Activated T-cell treated with anti-CD3 and anti-CD28 coated beads for 48 hours (primary cell): ENCODE measurements at regions not wholly inside any gene's neighbourhood (a gene's known extent, or its start where the extent isn't known, plus 50 kb on each side); places are given as distances from the start of the nearest gene placed in this dataset.

Experiments
- DNase-seq: peaks from one replicate; pipeline ENCODE4 v3.0.0-alpha.2; 2020; ENCODE audit warnings: low read depth

DNA sequence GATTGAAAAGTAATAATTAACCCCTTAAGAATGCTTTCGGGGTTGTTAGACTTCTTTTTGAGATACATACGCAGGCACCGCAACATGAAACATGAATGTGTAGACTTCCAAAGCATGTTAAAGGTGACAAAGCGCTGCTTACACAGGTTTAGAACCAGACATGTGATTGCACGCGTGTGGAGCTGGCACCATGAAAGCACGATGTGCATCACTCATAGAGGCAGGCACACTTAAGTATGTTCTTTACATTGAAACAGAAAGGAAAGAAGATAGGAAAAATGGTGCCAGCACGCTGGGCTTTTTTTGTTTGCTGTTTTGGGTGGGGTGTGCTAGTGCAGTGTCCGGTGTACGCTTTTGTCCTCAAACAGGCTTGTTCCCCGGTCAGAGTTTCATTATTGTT is 83.6 kb upstream of the PPARA start:
- DNase-seq: no peak

- DNase-seq: no peak
These were observed 82.9 kb upstream of the PPARA start for GRCh38 chr22:46067159-46068111.

DNA sequence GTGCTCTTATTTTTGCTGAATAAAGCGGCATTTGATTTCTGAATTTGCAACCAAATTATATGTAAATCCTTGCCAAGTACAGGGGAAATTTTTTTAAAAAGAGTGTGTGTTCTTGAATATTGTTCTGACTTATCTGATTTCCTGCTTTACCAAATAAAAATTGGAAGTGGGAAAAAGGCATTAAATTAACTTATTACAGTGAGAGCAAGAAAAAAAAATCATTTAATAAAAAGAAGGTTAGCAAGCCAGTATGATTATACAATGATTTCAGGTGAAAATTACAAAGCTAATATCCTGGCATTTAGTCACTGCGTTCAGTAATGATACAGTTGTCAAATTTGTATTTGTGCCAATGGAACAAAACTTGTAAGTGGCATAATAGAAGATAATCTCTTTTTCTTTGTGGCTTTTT is 82.1 kb upstream of the PPARA start:
- DNase-seq: no peak

DNA sequence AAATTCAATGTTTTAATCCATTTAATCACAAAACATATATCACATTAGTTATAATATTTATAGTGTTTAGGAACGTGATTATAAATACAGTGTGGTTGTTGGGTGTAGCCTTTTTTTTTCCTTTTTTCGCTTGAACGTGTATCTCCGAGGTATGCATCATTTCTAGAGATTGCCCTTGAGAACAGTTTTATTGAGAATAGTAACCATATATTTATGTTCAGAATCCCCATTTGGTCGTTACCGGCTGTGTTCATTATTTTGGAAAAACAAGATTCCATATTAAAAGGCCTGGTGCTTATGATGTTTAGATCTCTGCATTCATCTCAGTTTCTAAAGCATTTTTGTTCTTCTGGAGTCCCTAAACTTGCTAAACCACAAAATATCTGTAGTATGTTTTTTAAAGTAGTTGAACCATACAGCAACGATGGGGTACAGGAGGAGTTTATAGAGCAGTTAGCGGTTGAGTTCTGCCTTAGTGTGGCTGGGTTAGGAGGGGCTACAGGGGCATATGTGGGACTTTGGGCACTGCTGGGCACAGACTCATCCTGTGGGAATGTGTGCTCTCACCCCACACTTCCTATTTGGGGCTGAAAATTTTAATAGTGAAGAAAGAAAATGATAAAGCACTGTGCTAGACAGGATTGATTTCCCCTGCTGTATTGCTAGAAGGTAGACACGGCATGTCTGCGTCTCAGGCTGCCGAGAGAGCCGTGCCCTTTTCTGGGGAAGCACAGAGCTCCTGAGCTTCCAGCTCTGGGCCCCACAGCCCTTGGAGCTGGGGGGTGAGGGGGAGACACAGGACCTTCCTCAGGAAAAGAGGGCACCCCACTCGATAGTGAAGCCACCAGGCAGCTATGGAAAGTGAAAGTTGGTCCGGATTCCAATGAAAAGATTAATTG is 81.5 kb upstream of the PPARA start:
- DNase-seq: no peak

GRCh38 chr22:46069521-46070214 is 80.7 kb upstream of the PPARA start:
- DNase-seq: peak; percentile 35

DNA sequence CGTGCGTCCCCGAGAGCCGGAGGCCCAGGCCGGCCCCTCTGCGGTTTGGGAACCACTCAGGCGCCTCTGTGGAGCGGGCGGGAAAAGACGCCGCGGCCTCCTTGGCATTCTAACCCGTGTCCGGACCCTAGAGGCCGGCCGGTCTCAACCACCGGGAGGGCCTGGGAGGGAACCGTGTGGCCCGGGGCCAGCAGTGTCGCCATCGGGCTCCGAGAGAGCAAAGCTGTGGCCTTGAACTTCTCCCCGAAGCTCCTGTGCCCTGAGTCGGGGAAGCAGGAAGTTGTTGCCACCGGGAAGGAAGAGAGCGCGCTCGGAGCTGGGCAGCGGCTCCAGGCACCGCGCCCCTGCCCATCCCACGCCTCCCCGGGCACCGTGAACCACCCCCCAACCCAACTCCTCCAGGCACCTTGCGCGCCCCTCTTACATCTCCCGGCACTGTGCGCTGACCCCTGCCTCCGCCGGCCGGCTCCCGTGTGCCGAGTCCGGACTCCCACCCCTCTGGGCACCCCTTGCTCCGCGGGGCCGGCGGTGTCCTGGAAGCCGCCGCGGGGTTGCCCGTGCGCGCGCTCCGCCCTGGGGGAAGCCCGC is 80.0 kb upstream of the PPARA start:
- peak; percentile 33 for DNase-seq

DNA sequence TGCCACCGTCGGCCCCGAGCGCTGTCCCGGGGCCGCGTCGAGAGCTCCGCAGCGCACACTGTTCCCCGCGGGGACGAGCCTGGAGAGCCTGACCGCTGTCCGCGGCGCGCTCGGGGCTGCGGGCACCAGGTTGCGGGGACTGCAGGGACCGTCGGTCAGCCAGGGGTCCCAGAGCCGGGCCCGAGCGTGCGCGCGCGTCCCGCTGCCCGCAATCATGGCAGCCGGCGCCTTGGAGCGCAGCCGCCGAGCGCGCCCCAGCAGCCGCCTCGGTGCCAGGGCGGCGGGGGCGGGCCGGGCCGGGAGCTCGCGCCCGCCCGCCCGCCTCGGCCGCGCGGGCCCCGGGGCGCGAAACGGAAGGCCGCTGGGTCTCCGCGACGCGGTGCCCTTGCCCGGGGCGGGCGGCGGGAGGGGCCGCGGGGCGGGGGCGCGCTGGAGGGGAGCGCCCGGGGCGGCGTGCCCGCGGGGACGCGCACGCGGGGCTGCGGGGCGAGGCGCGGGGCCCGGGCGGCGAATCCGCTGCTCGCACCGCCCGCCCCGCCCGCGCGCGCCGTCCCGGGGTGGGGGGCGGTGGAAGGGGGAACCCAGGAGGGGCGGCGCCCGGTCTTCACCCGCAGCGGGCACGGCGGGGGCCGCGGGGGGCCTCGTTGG is 79.4 kb upstream of the PPARA start:
- DNase-seq: peak; percentile 61

- peak; percentile 50 for DNase-seq
These were observed 78.7 kb upstream of the PPARA start for GRCh38 chr22:46071451-46072109.

DNA sequence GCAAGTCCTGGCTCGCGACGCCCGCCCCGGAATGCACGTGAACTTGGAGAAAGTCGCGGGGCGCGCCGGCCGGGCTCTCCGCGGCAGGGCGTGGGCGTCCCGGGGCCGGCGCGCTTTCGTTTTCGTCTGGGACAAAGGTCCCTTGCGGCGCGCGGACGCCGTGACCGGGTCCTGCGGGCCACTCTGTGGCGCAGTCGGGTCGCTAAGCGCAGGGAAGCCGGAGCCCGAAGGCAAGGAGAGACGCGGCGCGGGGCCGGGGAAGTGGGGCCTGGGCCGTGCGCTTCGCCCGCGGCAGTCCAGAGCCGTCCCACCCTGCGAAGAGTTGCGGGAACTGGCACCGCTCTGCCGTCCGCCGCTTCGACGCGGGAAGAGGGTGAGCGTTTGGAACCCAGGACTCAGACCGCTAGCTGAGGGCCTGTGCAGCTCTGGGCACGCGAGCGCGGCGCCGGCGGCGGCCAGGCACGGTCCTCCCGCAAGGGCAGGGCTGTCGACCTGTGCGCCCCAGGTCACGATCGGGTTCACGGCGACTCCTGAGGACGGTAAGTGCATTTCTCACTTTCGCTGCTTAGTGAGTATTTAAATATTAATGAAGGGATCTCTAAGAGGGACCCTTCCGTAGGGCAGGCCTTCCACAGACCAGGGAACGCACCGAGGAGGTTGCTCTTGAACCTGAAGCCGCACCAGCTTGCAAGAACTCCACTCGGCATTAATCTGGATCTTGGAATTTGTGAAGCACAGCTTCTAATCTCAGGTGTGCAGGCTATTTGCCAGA is 78.0 kb upstream of the PPARA start:
- peak; percentile 56 for DNase-seq

DNA sequence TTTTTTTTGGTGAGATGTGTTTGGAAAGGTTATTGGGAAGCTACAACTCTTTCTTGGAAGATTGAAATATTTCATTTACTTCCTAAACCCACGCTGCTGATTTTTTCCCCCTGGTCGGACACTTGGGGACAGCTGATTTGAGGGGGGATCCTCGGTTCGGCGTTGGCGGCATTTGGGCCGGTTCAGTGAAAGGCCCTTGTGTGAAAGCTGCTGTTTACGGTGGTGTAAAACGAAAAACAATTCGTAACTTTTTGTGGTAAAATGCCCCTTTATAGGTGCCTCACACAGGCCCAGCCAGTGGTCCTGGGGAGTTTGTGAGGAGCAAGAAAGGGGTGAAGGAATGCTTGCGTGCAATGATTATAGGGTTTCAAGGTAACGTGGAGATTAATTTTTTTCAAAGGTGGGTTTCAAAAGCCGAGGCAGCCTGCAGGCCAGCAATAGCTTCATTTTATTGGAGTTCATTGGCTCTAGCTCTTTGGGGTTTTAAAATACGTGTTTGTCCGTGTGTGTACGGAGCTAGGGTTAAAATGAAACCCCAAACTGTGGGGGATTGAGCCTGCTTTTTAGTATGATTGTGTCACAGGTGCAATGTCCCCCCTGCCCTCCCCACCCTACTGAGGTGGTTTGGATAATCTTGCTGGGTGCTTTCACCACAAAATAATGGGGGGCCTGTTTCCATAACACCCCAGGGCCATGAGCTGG is 77.2 kb upstream of the PPARA start:
- no peak for DNase-seq

DNA sequence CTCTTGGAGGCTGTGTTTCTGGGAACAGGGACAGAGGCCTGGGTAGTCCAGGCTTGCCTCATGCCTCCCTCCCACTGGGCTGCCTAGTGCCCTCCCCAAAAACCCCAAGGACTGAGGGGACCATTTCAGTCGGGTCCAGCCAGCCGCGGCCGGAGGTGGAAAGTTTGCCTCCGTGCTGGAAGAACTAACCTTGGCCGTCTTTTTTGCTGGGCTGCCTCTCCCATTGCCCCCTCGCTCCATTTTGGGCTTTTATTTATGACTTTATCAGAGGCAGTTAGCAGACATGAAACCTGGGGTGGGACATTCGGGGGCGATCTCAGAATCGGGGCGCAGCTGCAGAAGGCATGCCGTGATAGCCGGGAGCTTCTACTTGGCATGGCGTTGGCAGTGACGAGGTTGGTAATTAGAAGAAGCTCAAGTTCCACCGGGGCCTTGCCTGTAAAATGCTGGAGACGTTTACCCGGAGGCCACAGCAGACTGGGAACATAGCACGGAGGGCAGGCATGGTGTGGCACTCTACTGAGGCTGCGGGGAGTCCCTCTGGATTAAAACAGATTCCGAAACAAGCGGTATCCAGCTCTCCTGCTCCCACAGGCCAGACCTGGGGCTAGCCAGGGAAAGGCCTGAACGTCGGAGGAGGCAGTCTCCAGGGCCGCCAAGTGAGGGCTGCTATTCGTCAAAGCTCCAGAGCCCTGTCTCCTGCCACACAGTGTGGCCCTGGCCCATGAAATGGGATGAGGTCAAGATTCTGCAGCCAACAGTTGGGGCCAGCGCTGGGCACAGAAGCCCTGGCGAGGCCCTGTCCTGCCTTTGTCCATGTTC is 76.4 kb upstream of the PPARA start:
- DNase-seq: no peak

- no peak for DNase-seq
These were observed 75.4 kb upstream of the PPARA start for GRCh38 chr22:46074771-46075551.

GRCh38 chr22:46075764-46076531 is 74.4 kb upstream of the PPARA start:
- no peak for DNase-seq

GRCh38 chr22:46076651-46077339 is 73.5 kb upstream of the PPARA start:
- no peak for DNase-seq

DNA sequence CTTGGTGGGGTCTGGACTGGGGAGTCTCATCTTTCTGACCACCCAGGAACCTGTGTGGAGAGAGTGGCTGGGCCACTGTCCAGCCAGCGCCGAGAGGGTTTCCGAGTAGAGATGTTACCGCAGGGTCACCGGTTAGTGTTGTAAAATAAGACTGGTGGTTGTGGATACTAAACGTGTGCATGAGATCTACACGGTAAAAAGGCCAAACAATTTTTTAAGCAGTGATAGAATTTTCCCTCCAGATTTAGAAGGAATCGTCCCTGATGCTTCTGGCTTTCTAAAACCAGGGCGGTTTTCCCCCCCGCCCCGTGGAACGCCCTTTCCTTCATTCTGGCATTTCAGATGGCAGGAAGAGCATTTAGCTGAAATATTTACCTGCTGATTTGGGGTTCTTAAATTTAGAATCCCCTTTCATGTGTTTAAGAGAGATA is 72.6 kb upstream of the PPARA start:
- DNase-seq: no peak
